GM13976 (cell line): ENCODE measurements at regions not wholly inside any gene's neighbourhood (a gene's known extent, or its start where the extent isn't known, plus 50 kb on each side); places are given as distances from the start of the nearest gene placed in this dataset.

Experiments used
- DNase-seq: peaks from one replicate; pipeline ENCODE4 v3.0.0; 2012; ENCODE audit warnings: low spot score
- CTCF ChIP-seq: IDR thresholded peaks from 2 replicates; pipeline ENCODE4 v1.5.1; 2012; ENCODE audit warnings: borderline replicate concordance, mild to moderate bottlenecking; ENCODE audit not compliant: insufficient read depth; ENCODE audit errors: extremely low read depth, missing control alignments, control extremely low read depth
- in situ Hi-C: fragments of 300-500 bp; cut with MboI; formaldehyde crosslinking; loops from one replicate; pipeline ENCODE4 v1.12.0; 2022; ENCODE audit warnings: low sequenced_read_pairs, mixed read lengths, inconsistent platforms; ENCODE audit not compliant: unreplicated experiment

GRCh38 chr1:67626861-67627235, 58.2 kb upstream of the GADD45A start:
- no peak for DNase-seq
- in situ Hi-C loops: no loop called here
- no peak for TF ChIP-seq CTCF

GRCh38 chr1:67627336-67627735, 57.7 kb upstream of the GADD45A start:
- no peak for TF ChIP-seq CTCF
- in situ Hi-C loops: no loop called here
- no peak for DNase-seq

- DNase-seq: no peak
- no peak for TF ChIP-seq CTCF
- in situ Hi-C loops: no loop called here
Measured at GRCh38 chr1:67627906-67628305, 57.1 kb upstream of the GADD45A start.

GRCh38 chr1:67629370-67630075, 55.5 kb upstream of the GADD45A start:
- DNase-seq: no peak
- in situ Hi-C loops: no loop called here
- TF ChIP-seq CTCF: no peak

GRCh38 chr1:67630438-67631045, 54.5 kb upstream of the GADD45A start:
- in situ Hi-C loops: no loop called here
- no peak for DNase-seq
- no peak for TF ChIP-seq CTCF

GRCh38 chr1:67632356-67632755, 52.6 kb upstream of the GADD45A start:
- DNase-seq: no peak
- in situ Hi-C loops: no loop called here
- TF ChIP-seq CTCF: no peak
